HG02759 (cell line): ENCODE measurements at regions not wholly inside any gene's neighbourhood (a gene's known extent, or its start where the extent isn't known, plus 50 kb on each side); places are given as distances from the start of the nearest gene placed in this dataset.

ENCODE experiments used
- ATAC-seq: cut with Tn5 transposase; IDR thresholded peaks from one replicate; pipeline ENCODE4 v1.9.1; 2021; ENCODE audit warnings: mild to moderate bottlenecking, moderate library complexity; ENCODE audit not compliant: unreplicated experiment

- no peak for ATAC-seq
These were observed 190.4 kb upstream of the ARG1 start for GRCh38 chr6:131382631-131383030.

- ATAC-seq: no peak
These were observed 189.3 kb upstream of the ARG1 start for GRCh38 chr6:131383421-131384411.

- no peak for ATAC-seq
These were observed 185.2 kb upstream of the ARG1 start for GRCh38 chr6:131387562-131388447.

GRCh38 chr6:131390322-131390721 lies 182.7 kb upstream of the ARG1 start:
- ATAC-seq: no peak

GRCh38 chr6:131391116-131391515 lies 181.9 kb upstream of the ARG1 start:
- no peak for ATAC-seq

GRCh38 chr6:131393433-131393832 lies 179.6 kb upstream of the ARG1 start:
- ATAC-seq: no peak

- ATAC-seq: no peak
These were observed 178.1 kb upstream of the ARG1 start for GRCh38 chr6:131394768-131395432.

- ATAC-seq: no peak
These were observed 174.8 kb upstream of the ARG1 start for GRCh38 chr6:131398176-131398575.

- ATAC-seq: no peak
These were observed 173.6 kb upstream of the ARG1 start for GRCh38 chr6:131399433-131399832.

- ATAC-seq: no peak
These were observed 172.8 kb upstream of the ARG1 start for GRCh38 chr6:131400054-131400778.

GRCh38 chr6:131400779-131401496 lies 172.1 kb upstream of the ARG1 start:
- ATAC-seq: no peak

GRCh38 chr6:131408811-131409210 lies 164.2 kb upstream of the ARG1 start:
- ATAC-seq: no peak

- ATAC-seq: no peak
These were observed 162.2 kb upstream of the ARG1 start for GRCh38 chr6:131410785-131411184.

- no peak for ATAC-seq
These were observed 159.8 kb upstream of the ARG1 start for GRCh38 chr6:131412960-131413830.

GRCh38 chr6:131413831-131414191 lies 159.2 kb upstream of the ARG1 start:
- ATAC-seq: no peak

- ATAC-seq: no peak
These were observed 158.1 kb upstream of the ARG1 start for GRCh38 chr6:131414956-131415355.

- ATAC-seq: no peak
These were observed 154.6 kb upstream of the ARG1 start for GRCh38 chr6:131418441-131418840.

- ATAC-seq: no peak
These were observed 153.3 kb upstream of the ARG1 start for GRCh38 chr6:131419702-131420101.

GRCh38 chr6:131424016-131424415 lies 149.0 kb upstream of the ARG1 start:
- ATAC-seq: no peak
